Peyer's patch (tissue), 4 donors: ENCODE measurements at regions not wholly inside any gene's neighbourhood (a gene's known extent, or its start where the extent isn't known, plus 50 kb on each side); places are given as distances from the start of the nearest gene placed in this dataset.

Source experiments
- CTCF ChIP-seq, 6 experiments: fragments of 450-650 bp in 4 of 6; fragments of 200-600 bp in 2 of 6; sonication (generic) in 1 of 6; IDR thresholded peaks; one replicate each; pipeline ENCODE4 v1.5.1; 2017 to 2019; ENCODE audit warnings: antibody characterized with exemption in 6 of 6, mild to moderate bottlenecking in 3 of 6, moderate library complexity in 1 of 6
- POLR2A ChIP-seq, 2 donors: fragments of 450-650 bp; IDR thresholded peaks; one replicate each; pipeline ENCODE4 v1.5.1; 2017; ENCODE audit warnings: antibody characterized with exemption in 2 of 2, mild to moderate bottlenecking in 2 of 2, moderate library complexity in 2 of 2

GRCh38 chr13:107438251-107438650 lies 777.1 kb downstream of the LIG4 start:
- TF ChIP-seq CTCF (IDR thresholded peaks at IDR 0.05) (no peak), POLR2A (IDR thresholded peaks at IDR 0.05) (no peak)
